B cell (primary cell): ENCODE measurements at regions not wholly inside any gene's neighbourhood (a gene's known extent, or its start where the extent isn't known, plus 50 kb on each side); places are given as distances from the start of the nearest gene placed in this dataset.

Experiments used
- ATAC-seq: fragments of 200-7000 bp; cut with Tn5 transposase; one replicate; pipeline ENCODE4 v1.10.0; 2021; ENCODE audit warnings: low read depth, mild to moderate bottlenecking, moderate number of reproducible peaks, moderate library complexity
- CTCF ChIA-PET: fragments of 350-600 bp; sonication (Branson Sonifier 250); formaldehyde crosslinking; loops from one replicate; lab custom pipeline; 2021; ENCODE audit warnings: antibody characterized with exemption, inconsistent platforms; lab: Charles Lee
- POLR2A ChIA-PET: fragments of 350-600 bp; sonication (Branson Sonifier 250); formaldehyde crosslinking; loops from one replicate; lab custom pipeline; 2021; ENCODE audit warnings: antibody characterized with exemption; lab: Charles Lee
- DNase-seq: peaks from one replicate; pipeline ENCODE4 v3.0.0; 2013
- H2AFZ ChIP-seq: 2 replicates; pipeline ENCODE4 v1.6.1; 2012; ENCODE audit warnings: mild to moderate bottlenecking, low read depth, low read length; ENCODE audit not compliant: insufficient read depth, poor library complexity, severe bottlenecking
- H3K27ac ChIP-seq, 2 donors: 1 replicate in 1 of 2; 2 replicates in 1 of 2; pipeline ENCODE4 v1.5.1; 2012 to 2013; ENCODE audit warnings: low read length in 2 of 2, mild to moderate bottlenecking in 2 of 2, moderate library complexity in 1 of 2
- H3K27me3 ChIP-seq, 4 experiments: fragments of 200-600 bp in 1 of 4; sonication (generic) in 1 of 4; replicated peaks in 1 of 4; 1 replicate in 2 of 4; 2 replicates in 2 of 4; pipeline versions ENCODE4 v1.6.1 to v1.7.0; 2013 to 2016; ENCODE audit warnings: low read length in 3 of 4, mild to moderate bottlenecking in 2 of 4, mixed read lengths in 1 of 4, moderate library complexity in 1 of 4; ENCODE audit not compliant: insufficient read depth in 4 of 4, control insufficient read depth in 3 of 4; ENCODE audit errors: control extremely low read depth in 1 of 4
- H3K36me3 ChIP-seq, 2 experiments: replicated peaks in 1 of 2; 1 replicate in 1 of 2; 2 replicates in 1 of 2; pipeline versions ENCODE4 v1.6.1 to v1.7.1; 2013; ENCODE audit warnings: low read length in 1 of 2; ENCODE audit not compliant: insufficient read depth in 2 of 2, control insufficient read depth in 1 of 2; ENCODE audit errors: control extremely low read depth in 1 of 2, extremely low read depth in 1 of 2
- H3K4me1 ChIP-seq, 2 donors: fragments of 200-600 bp in 1 of 2; sonication (generic) in 1 of 2; 1 replicate in 1 of 2; 2 replicates in 1 of 2; pipeline versions ENCODE4 v1.5.1 to v1.6.1; 2013 to 2017; ENCODE audit warnings: low read length in 2 of 2; ENCODE audit not compliant: control insufficient read depth in 2 of 2, insufficient read depth in 2 of 2
- H3K4me2 ChIP-seq: replicated peaks from 2 replicates; pipeline ENCODE3; 2012; ENCODE audit warnings: mild to moderate bottlenecking, low read depth, low read length; ENCODE audit not compliant: poor library complexity, severe bottlenecking
- H3K4me3 ChIP-seq, 5 experiments: fragments of 200-600 bp in 1 of 5; sonication (generic) in 1 of 5; 1 replicate in 3 of 5; 2 replicates in 2 of 5; pipeline versions ENCODE4 v1.5.1 to v1.7.0; 2011 to 2016; ENCODE audit warnings: low read length in 4 of 5, mild to moderate bottlenecking in 4 of 5, low read depth in 2 of 5, control low read depth in 1 of 5, moderate library complexity in 1 of 5; ENCODE audit not compliant: insufficient read depth in 1 of 5; ENCODE audit errors: control extremely low read depth in 1 of 5, extremely low read depth in 1 of 5
- H3K79me2 ChIP-seq: fragments of 200-600 bp; sonication (generic); one replicate; pipeline ENCODE4 v1.6.0; 2016; ENCODE audit warnings: low read length; ENCODE audit not compliant: control insufficient read depth, insufficient read depth
- H3K9ac ChIP-seq: fragments of 200-600 bp; sonication (generic); 2 replicates; pipeline ENCODE4 v1.6.1; 2017; ENCODE audit warnings: mild to moderate bottlenecking, low read length, moderate library complexity
- H3K9me3 ChIP-seq, 3 donors: one replicate each; pipeline versions ENCODE4 v1.6.1 to v1.7.1; 2013; ENCODE audit warnings: low read length in 2 of 3; ENCODE audit not compliant: control insufficient read depth in 2 of 3, insufficient read depth in 1 of 3; ENCODE audit errors: control extremely low read depth in 1 of 3
- H4K20me1 ChIP-seq: 2 replicates; pipeline ENCODE4 v1.6.0; 2012; ENCODE audit warnings: mild to moderate bottlenecking, low read length; ENCODE audit not compliant: insufficient read depth, control insufficient read depth, poor library complexity, severe bottlenecking
- H3K27ac Mint-ChIP-seq: one replicate; pipeline ENCODE4 v1.8.0; 2021; ENCODE audit warnings: mixed read lengths
- H3K27me3 Mint-ChIP-seq: one replicate; pipeline ENCODE4 v1.8.0; 2021; ENCODE audit warnings: mixed read lengths
- H3K4me1 Mint-ChIP-seq: one replicate; pipeline ENCODE4 v1.8.0; 2021; ENCODE audit warnings: mixed read lengths
- H3K4me3 Mint-ChIP-seq: one replicate; pipeline ENCODE4 v1.8.0; 2021; ENCODE audit warnings: mixed read lengths
- H3K9me3 Mint-ChIP-seq: one replicate; pipeline ENCODE4 v1.8.0; 2022; ENCODE audit warnings: mixed read lengths; ENCODE audit not compliant: insufficient read depth
- EZH2 ChIP-seq: IDR thresholded peaks from 2 replicates; pipeline ENCODE4 v1.6.1; 2012; ENCODE audit warnings: borderline replicate concordance, low read depth, mild to moderate bottlenecking, moderate library complexity, low read length; ENCODE audit not compliant: insufficient read depth, poor library complexity, severe bottlenecking
- WGBS: methylation state at CpG from one replicate; pipeline ENCODE4 v1.1.5; 2013; ENCODE audit warnings: missing lambda C conversion rate; ENCODE audit not compliant: insufficient coverage; 5-methylcytosine and 5-hydroxymethylcytosine counted together
- intact Hi-C: fragments of 100-400 bp; cut with micrococcal nuclease; formaldehyde crosslinking; loops from one replicate; pipeline ENCODE4 v1.10.0; 2022
- TF ChIP-seq, protein P1 (sequence below): fragments of 200-600 bp; IDR thresholded peaks from one replicate; pipeline ENCODE4 v1.8.0; 2022; ENCODE audit warnings: antibody characterized with exemption, mild to moderate bottlenecking

- no peaks in the 10 kb centered on the region for H3K79me2 ChIP-seq
- CTCF ChIA-PET = no interaction called here
- H3K27ac Mint-ChIP-seq = no peak overlapping the region
- WGBS = no CpG with 5 or more reads among the region's 3 CpGs
- peaks cover 1% of the 10 kb centered on the region for H3K9me3 Mint-ChIP-seq
- H3K27me3 Mint-ChIP-seq = no peaks in the 10 kb centered on the region
- no peak overlapping the region for H3K4me3 ChIP-seq
- TF ChIP-seq, protein P1, sequence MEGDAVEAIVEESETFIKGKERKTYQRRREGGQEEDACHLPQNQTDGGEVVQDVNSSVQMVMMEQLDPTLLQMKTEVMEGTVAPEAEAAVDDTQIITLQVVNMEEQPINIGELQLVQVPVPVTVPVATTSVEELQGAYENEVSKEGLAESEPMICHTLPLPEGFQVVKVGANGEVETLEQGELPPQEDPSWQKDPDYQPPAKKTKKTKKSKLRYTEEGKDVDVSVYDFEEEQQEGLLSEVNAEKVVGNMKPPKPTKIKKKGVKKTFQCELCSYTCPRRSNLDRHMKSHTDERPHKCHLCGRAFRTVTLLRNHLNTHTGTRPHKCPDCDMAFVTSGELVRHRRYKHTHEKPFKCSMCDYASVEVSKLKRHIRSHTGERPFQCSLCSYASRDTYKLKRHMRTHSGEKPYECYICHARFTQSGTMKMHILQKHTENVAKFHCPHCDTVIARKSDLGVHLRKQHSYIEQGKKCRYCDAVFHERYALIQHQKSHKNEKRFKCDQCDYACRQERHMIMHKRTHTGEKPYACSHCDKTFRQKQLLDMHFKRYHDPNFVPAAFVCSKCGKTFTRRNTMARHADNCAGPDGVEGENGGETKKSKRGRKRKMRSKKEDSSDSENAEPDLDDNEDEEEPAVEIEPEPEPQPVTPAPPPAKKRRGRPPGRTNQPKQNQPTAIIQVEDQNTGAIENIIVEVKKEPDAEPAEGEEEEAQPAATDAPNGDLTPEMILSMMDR = no peak
- TF ChIP-seq EZH2 = no peak
- DNase-seq (no peak), ATAC-seq (no peak)
- H3K4me3 Mint-ChIP-seq = no peak overlapping the region
- H3K9ac ChIP-seq = no peak overlapping the region
- H3K9me3 ChIP-seq = no peaks in the 10 kb centered on the region
- H3K4me2 ChIP-seq = no peak overlapping the region
- intact Hi-C loops = no loop called here
- no peak overlapping the region for H2AFZ ChIP-seq
- H3K4me1 Mint-ChIP-seq = no peaks in the 10 kb centered on the region
- POLR2A ChIA-PET = no interaction called here
- H4K20me1 ChIP-seq = no peaks in the 10 kb centered on the region
- no peak overlapping the region for H3K27ac ChIP-seq
- H3K27me3 ChIP-seq = no peaks in the 10 kb centered on the region
- no peaks in the 10 kb centered on the region for H3K4me1 ChIP-seq
- H3K36me3 ChIP-seq = no peaks in the 10 kb centered on the region
Measured at GRCh38 chr18:31230495-31230894, 67.8 kb upstream of the DSC1 start.

DNA sequence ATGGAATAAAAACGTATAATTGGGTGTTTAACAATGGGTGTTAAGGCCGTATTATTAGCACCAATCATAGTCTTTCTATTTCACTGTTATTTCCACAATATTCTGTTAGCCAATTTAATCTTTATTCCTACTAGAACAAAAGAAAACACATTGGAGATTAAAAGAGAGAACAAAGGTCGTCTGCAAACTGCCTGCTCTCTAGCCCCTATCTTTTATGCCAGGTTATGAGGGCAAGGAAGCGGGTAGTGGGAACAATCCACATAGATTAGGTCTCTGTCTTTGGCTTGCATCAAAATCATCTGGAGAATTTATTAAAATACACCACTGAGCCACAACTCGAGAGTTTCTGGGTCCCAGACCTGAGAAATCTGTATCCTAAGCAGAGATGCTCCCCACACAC, 69.4 kb upstream of the DSC1 start:
- Mint-ChIP-seq H3K9me3 (peaks cover 1% of the 10 kb centered on the region), H3K27me3 (no peaks in the 10 kb centered on the region), H3K27ac (no peak overlapping the region), H3K4me3 (no peak overlapping the region), H3K4me1 (no peaks in the 10 kb centered on the region)
- no peak overlapping the region for H3K27ac ChIP-seq
- H4K20me1 ChIP-seq = no peaks in the 10 kb centered on the region
- DNase-seq = no peak
- H3K9ac ChIP-seq = no peak overlapping the region
- H3K27me3 ChIP-seq = no peaks in the 10 kb centered on the region
- ChIA-PET CTCF (no interaction called here), POLR2A (no interaction called here)
- H3K9me3 ChIP-seq = no peaks in the 10 kb centered on the region
- H3K36me3 ChIP-seq = no peaks in the 10 kb centered on the region
- H3K79me2 ChIP-seq = no peaks in the 10 kb centered on the region
- H3K4me3 ChIP-seq = no peak overlapping the region
- no peak for TF ChIP-seq EZH2
- TF ChIP-seq, protein P1 = no peak
- intact Hi-C loops = no loop called here
- H3K4me1 ChIP-seq = no peaks in the 10 kb centered on the region
- H3K4me2 ChIP-seq = no peak overlapping the region
- ATAC-seq = no peak
- no CpG with 5 or more reads among the region's 5 CpGs for WGBS
- no peak overlapping the region for H2AFZ ChIP-seq
